DOHH2 (cell line): ENCODE measurements at regions not wholly inside any gene's neighbourhood (a gene's known extent, or its start where the extent isn't known, plus 50 kb on each side); places are given as distances from the start of the nearest gene placed in this dataset.

Experiments
- CTCF ChIP-seq: fragments of 200-600 bp; sonication (generic); IDR thresholded peaks from one replicate; pipeline ENCODE4 v1.5.1; 2014; ENCODE audit warnings: antibody characterized with exemption, mild to moderate bottlenecking, low read depth, low read length; ENCODE audit not compliant: poor library complexity, severe bottlenecking
- EZH2phosphoT487 ChIP-seq: fragments of 200-600 bp; sonication (generic); IDR thresholded peaks from 2 replicates; pipeline ENCODE4 v1.6.1; 2017; ENCODE audit warnings: borderline replicate concordance, mild to moderate bottlenecking, antibody characterized with exemption, low read length, moderate library complexity, mixed read lengths

- TF ChIP-seq CTCF (no peak), EZH2phosphoT487 (no peak)
These were observed 144.7 kb upstream of the IL12B start for GRCh38 chr5:159475026-159475425.
